Fibroblast of villous mesenchyme (primary cell): ENCODE measurements at regions not wholly inside any gene's neighbourhood (a gene's known extent, or its start where the extent isn't known, plus 50 kb on each side); places are given as distances from the start of the nearest gene placed in this dataset.

ENCODE experiments used
- DNase-seq: peaks from one replicate; pipeline ENCODE4 v3.0.0-alpha.2; 2010; ENCODE audit warnings: low read depth
- H3K4me3 ChIP-seq: 2 replicates; pipeline ENCODE4 v1.5.1; 2011; ENCODE audit warnings: low read depth, mild to moderate bottlenecking, low read length
- TF ChIP-seq, protein P1 (sequence below): IDR thresholded peaks from 2 replicates; pipeline ENCODE4 v1.5.1; 2012; ENCODE audit warnings: low read depth, mild to moderate bottlenecking, low read length; ENCODE audit not compliant: insufficient read depth

DNA sequence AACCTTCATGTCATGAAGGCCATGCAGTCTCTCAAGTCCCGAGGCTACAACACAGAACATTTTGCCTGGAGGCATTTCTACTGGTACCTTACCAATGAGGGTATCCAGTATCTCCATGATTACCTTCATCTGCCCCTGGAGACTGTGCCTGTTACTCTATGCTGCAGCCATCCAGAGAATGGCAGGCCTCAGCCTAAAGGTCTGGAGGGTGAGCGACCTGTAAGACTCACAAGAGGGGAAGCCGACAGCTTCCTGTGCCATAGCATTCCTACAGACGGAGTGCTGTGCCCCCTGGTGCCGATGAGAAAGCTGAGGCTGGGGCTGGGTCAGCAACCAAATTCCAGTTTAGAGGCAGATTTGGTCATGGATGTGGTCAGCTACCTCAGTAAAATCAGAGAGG lies 51.3 kb upstream of the CADPS start:
- no peak for DNase-seq
- H3K4me3 ChIP-seq, result no peak overlapping the region
- TF ChIP-seq, protein P1, sequence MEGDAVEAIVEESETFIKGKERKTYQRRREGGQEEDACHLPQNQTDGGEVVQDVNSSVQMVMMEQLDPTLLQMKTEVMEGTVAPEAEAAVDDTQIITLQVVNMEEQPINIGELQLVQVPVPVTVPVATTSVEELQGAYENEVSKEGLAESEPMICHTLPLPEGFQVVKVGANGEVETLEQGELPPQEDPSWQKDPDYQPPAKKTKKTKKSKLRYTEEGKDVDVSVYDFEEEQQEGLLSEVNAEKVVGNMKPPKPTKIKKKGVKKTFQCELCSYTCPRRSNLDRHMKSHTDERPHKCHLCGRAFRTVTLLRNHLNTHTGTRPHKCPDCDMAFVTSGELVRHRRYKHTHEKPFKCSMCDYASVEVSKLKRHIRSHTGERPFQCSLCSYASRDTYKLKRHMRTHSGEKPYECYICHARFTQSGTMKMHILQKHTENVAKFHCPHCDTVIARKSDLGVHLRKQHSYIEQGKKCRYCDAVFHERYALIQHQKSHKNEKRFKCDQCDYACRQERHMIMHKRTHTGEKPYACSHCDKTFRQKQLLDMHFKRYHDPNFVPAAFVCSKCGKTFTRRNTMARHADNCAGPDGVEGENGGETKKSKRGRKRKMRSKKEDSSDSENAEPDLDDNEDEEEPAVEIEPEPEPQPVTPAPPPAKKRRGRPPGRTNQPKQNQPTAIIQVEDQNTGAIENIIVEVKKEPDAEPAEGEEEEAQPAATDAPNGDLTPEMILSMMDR, result no peak

GRCh38 chr3:62928256-62928655 lies 53.0 kb upstream of the CADPS start:
- TF ChIP-seq, protein P1, result no peak
- DNase-seq, result no peak
- H3K4me3 ChIP-seq, result no peak overlapping the region

GRCh38 chr3:62929771-62930170 lies 54.6 kb upstream of the CADPS start:
- TF ChIP-seq, protein P1, result no peak
- no peak for DNase-seq
- no peak overlapping the region for H3K4me3 ChIP-seq

DNA sequence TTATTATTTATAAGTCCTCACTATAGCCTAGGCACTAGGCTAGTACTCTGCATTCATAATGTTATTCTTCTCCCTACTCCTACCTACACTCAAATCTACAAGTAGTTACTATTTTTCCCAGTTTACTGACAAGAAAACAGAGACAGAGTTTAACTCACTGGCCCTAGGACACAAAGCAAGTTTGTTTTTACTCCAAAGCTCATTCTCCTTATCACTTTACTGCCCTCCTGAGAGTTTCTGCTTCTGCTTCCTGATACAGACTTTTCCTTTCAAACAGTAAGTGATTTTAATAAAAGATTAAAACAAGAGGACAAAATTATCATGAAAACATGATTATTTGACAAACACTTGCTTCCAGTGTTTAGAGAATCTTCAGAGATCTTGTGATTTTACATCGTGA lies 60.6 kb upstream of the CADPS start:
- TF ChIP-seq, protein P1, result no peak

DNA sequence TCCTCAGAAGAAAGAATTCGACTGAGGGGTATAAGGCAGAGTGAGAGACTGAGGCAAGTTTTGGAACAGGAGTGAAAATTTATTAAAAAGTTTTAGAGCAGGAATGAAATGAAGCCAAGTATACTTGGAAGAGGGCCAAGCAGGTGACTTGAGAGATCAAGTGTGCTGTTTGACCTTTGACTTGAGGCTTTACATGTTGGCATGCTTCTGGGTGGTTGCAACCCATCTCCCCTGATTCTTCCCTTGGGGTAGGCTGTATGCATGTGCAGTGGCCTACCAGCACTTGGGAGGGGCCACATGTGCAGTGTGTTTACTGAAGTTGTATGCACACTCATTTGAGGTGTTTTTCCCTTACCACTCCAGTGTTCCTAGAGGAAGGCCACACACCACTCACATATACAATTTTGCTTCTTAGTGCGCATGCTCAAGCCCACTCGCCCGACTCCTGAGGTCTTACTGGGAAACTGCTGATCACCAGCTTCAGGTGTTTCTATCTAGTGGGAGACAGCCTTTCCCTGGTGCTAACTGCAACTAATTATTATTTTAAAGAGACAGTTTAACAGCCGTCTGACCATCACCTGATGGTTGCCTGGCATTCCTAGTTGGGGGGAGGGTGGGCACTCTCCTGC lies 61.5 kb upstream of the CADPS start:
- TF ChIP-seq, protein P1, result no peak
- no peak overlapping the region for H3K4me3 ChIP-seq
- DNase-seq, result no peak

More for the DNA sequence above, 60.6 kb upstream of the CADPS start:
- no peak for DNase-seq
- H3K4me3 ChIP-seq, result no peak overlapping the region

- TF ChIP-seq, protein P1, result no peak
- no peak for DNase-seq
- no peak overlapping the region for H3K4me3 ChIP-seq
These were observed 63.4 kb upstream of the CADPS start for GRCh38 chr3:62938583-62938982.

GRCh38 chr3:62939707-62940106 lies 64.5 kb upstream of the CADPS start:
- DNase-seq, result no peak
- TF ChIP-seq, protein P1, result no peak
- H3K4me3 ChIP-seq, result no peak overlapping the region
